HUES48 (cell line): ENCODE measurements at regions not wholly inside any gene's neighbourhood (a gene's known extent, or its start where the extent isn't known, plus 50 kb on each side); places are given as distances from the start of the nearest gene placed in this dataset.

ENCODE experiments used
- H3K27ac ChIP-seq: one replicate; pipeline ENCODE4 v1.7.0; 2013; ENCODE audit warnings: low read depth, low read length, inconsistent platforms
- H3K27me3 ChIP-seq: 2 replicates; pipeline ENCODE4 v1.6.1; 2013; ENCODE audit warnings: mild to moderate bottlenecking, low read length; ENCODE audit not compliant: control insufficient read depth, insufficient read depth
- H3K36me3 ChIP-seq: 2 replicates; pipeline ENCODE4 v1.6.1; 2013; ENCODE audit warnings: low read length; ENCODE audit not compliant: control insufficient read depth, insufficient read depth
- H3K4me1 ChIP-seq: 2 replicates; pipeline ENCODE4 v1.6.1; 2013; ENCODE audit warnings: mild to moderate bottlenecking, low read length; ENCODE audit not compliant: control insufficient read depth, insufficient read depth
- H3K4me3 ChIP-seq: 2 replicates; pipeline ENCODE4 v1.5.1; 2013; ENCODE audit warnings: mild to moderate bottlenecking, low read depth, low read length
- H3K9ac ChIP-seq: 2 replicates; pipeline ENCODE4 v1.6.1; 2013; ENCODE audit warnings: mild to moderate bottlenecking, low read depth, low read length, moderate library complexity
- H3K9me3 ChIP-seq: 2 replicates; pipeline ENCODE4 v1.6.1; 2013; ENCODE audit warnings: low read length; ENCODE audit not compliant: control insufficient read depth, insufficient read depth

DNA sequence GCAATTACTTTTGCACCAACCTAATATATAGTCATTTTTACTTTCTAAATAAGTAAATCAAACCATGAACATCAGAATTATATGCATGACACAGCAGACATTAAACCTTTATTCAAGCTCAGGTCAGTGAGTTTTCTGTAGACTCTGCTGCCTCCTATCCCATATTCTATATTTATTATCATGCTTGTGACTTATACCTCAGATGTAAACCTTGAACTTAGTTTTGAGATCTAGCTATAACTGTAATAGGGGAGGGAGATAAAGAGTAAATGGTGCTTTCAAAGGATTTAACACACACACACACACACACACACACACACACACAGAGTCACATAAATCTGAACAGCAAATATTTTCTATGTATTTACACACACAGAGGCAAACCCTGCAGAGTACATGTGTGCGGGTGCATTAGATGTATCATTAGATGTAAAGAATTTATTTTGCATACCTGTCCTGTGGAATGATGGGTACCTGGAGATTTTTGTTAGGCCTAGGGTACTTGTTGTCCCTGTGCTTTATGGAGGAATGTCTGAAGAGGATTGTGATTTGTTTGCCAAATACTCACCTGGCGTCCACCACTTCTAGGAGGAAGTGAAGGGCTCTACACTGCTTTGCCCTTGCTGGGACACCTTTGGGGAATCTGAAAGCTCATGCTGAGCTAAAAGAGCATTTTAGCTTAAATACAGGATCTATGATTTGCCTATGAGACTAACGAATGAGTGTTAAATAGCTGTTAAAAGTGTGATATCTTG, 521.9 kb downstream of the KLF5 start:
- Histone ChIP-seq H3K27ac (no peak overlapping the region), H3K4me1 (no peaks in the 10 kb centered on the region), H3K4me3 (no peak overlapping the region), H3K9ac (no peak overlapping the region), H3K36me3 (no peaks in the 10 kb centered on the region), H3K27me3 (no peaks in the 10 kb centered on the region), H3K9me3 (no peaks in the 10 kb centered on the region)

DNA sequence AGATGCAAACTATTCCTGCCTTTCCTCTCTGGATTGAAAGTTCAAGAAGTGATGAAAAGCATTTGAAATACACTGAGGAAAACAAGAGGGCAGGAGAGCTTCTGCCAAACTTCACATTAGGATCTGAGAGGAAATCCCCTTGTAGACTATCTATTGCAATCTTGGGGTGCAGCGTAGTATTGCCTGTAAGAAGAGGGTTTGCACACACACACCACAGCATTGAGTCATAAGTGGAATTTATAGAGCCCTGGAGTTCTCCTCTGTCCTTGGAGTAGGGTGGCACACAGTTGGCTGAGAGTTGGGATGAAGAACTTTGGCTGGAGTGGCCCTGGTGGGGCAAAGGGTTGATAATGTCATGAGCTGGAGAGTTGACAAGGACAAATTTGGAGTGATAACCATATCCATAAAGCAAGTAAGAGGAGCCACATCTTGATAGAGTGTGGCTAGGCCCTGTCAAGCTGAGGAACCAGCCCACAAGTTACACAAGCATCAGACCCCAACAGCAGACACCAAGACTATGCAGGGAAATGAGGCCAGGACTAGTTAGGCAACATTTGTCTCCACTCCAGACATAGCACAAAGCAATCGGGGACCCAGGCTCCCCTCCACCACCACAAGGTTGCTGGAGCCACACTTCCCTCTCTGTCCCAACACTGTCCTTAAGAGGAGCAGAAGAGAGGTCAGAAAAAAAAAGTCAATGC, 520.9 kb downstream of the KLF5 start:
- H3K9me3 ChIP-seq, result no peaks in the 10 kb centered on the region
- H3K36me3 ChIP-seq, result no peaks in the 10 kb centered on the region
- no peak overlapping the region for H3K9ac ChIP-seq
- no peak overlapping the region for H3K4me3 ChIP-seq
- no peaks in the 10 kb centered on the region for H3K27me3 ChIP-seq
- no peaks in the 10 kb centered on the region for H3K4me1 ChIP-seq
- H3K27ac ChIP-seq, result no peak overlapping the region

DNA sequence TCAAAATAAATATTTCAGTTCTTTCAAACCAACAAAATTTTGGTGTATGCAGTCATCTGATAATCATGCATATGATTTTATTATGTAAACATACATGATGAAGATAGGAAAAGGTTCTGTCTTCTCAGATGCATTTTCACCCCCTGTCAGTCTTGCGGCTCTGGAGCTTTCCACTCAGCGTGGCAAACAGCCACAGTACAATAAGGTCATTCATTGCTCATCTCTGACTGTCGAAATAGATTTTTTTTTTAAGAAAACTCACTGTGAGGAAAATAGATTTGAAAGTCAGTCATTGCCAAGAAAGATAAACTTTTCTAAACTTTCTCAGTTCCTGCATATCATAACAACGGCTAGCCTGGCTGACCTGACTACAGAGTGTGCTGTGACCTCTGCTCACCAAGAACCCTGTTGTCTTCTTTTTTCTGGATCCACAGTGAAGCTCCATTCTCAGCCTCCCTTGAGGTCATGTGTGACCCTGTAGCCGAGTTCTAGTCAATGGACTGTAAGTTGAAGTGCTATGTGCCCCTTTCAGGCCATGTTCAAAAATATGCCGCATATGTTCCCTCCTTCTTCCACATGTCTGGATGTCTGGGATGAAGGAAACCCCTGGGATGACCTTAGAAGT, 519.6 kb downstream of the KLF5 start:
- Histone ChIP-seq H3K27ac (no peak overlapping the region), H3K36me3 (no peaks in the 10 kb centered on the region), H3K4me3 (no peak overlapping the region), H3K4me1 (no peaks in the 10 kb centered on the region), H3K9ac (no peak overlapping the region), H3K27me3 (no peaks in the 10 kb centered on the region), H3K9me3 (no peaks in the 10 kb centered on the region; the same call in none of the 2 replicates)

DNA sequence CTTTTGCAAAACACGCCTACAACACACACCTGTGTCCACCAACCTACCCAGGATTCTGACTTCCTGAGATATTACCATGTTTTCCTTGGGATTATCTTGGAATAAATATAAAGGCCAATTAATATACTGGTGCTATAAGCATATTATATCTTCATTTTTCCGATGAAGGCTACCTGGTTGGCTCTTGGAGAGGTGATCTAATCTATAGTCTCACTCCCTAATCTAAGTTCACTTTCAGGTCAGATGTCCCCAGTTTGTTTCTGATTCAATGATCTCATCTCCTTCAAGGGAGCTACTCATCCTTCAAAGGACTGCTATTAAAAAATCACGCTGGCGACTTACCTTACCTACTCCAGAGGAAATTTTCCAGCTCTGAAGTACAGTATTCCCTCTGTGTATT, 517.5 kb downstream of the KLF5 start:
- Histone ChIP-seq H3K36me3 (no peaks in the 10 kb centered on the region), H3K27ac (no peak overlapping the region), H3K9me3 (no peaks in the 10 kb centered on the region; the same call in none of the 2 replicates), H3K27me3 (no peaks in the 10 kb centered on the region), H3K4me1 (no peaks in the 10 kb centered on the region), H3K4me3 (no peak overlapping the region), H3K9ac (no peak overlapping the region)

DNA sequence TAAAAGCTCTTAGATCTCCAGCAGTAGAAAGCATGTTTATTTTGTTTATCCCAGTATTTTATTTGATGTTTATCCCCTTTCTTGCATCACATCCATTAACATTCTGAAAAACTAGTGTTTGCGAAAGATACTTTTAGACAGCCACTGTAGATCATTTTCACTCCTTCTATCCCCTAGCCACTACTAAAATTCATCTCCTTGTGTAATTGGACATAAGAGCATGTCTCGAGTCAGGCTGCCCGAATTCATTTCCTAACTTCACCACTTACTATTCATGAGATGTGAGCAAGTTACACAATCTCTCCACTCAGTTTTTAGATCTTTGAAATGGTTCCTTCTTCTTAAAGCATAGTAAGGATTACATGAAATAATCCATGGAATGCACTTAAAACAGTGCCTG, 514.0 kb downstream of the KLF5 start:
- H3K36me3 ChIP-seq, result no peaks in the 10 kb centered on the region
- no peak overlapping the region for H3K9ac ChIP-seq
- no peaks in the 10 kb centered on the region; the same call in none of the 2 replicates for H3K9me3 ChIP-seq
- H3K27me3 ChIP-seq, result no peaks in the 10 kb centered on the region
- no peak overlapping the region for H3K4me3 ChIP-seq
- H3K27ac ChIP-seq, result no peak overlapping the region
- no peaks in the 10 kb centered on the region for H3K4me1 ChIP-seq

DNA sequence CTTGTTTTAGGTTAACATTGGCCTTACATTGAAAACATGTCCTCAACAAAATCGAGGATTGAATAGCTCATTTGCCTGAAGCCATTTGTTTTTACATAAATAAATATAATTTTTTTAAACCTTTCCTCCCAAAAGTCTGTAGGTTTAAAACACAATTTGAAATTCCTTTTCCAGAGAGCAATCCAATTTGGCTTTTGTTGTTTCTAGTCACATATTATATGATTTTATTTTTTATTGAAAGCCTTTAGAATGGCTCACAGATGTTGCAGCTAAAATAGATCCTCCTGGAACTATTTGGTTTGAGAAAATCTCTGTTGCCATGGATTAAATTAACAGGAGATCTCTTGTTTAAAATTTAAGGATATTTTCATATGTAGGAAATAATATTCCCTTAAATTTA, 512.6 kb downstream of the KLF5 start:
- H3K4me3 ChIP-seq, result no peak overlapping the region
- H3K27ac ChIP-seq, result no peak overlapping the region

DNA sequence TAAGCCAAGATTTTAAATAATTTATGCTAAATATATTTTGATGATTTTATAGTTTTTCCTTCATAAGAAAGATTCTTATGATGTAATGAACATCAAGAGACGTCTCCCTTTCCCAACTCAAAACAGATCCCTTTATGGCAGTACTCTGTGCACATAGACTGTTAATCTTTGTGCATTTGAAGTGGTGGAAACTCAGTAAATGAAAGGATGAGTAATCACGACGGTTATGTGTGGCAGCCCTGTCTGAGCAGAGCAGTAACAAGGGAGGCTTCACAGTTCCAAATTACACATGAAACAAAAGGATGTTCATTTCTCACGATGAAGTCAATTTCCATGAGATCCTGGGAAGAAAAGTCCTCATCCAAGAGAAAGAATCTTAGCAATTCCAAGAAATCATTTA, 498.1 kb downstream of the KLF5 start:
- Histone ChIP-seq H3K27me3 (no peaks in the 10 kb centered on the region), H3K9me3 (no peaks in the 10 kb centered on the region), H3K27ac (no peak overlapping the region), H3K9ac (no peak overlapping the region), H3K4me3 (no peak overlapping the region), H3K4me1 (no peaks in the 10 kb centered on the region), H3K36me3 (no peaks in the 10 kb centered on the region)

More for the DNA sequence above, 512.6 kb downstream of the KLF5 start:
- no peaks in the 10 kb centered on the region for H3K27me3 ChIP-seq
- no peaks in the 10 kb centered on the region for H3K36me3 ChIP-seq
- H3K4me1 ChIP-seq, result no peaks in the 10 kb centered on the region
- H3K9me3 ChIP-seq, result no peaks in the 10 kb centered on the region; the same call in none of the 2 replicates
- H3K9ac ChIP-seq, result no peak overlapping the region

DNA sequence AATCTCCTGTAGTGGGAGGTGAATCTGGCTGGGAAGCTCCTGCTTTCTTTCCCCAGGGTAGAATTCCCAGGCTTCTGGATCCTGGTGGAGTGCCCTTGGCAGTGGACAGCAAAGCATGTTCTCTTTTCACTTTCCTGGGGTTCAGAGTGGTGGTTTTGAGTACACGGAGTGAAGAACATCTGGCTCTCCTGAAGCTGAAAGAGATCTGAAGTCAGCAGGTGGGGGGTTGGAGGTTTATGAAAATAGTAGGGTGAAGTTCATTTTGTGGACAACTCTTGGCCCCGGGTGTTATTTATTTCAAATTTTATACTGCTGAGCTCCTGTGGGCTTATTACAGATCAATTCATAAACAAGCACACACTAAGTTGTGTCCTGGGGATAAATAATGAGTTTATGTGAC, 497.3 kb downstream of the KLF5 start:
- Histone ChIP-seq H3K4me1 (no peaks in the 10 kb centered on the region), H3K4me3 (no peak overlapping the region), H3K9ac (no peak overlapping the region), H3K27ac (no peak overlapping the region), H3K9me3 (no peaks in the 10 kb centered on the region), H3K36me3 (no peaks in the 10 kb centered on the region), H3K27me3 (no peaks in the 10 kb centered on the region)

DNA sequence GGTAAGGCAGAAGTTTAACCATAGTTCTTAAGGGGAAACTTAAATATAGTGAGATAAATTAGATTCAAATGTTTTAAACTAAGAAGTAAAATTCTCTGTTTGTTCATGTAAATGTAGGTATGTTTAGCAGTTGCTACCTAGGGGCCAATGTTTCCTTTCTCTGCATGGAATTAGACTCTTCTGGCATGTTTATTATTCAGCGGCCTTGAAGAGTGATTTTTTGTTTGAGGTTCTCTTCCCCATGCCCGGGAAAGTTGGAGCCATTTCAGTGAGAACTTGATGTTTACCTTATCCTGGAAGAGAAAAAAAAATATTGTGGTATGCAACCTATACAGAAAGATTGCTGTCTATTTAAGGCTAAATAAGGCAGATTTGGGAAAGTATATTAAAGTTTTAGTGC, 492.9 kb downstream of the KLF5 start:
- Histone ChIP-seq H3K27ac (no peak overlapping the region), H3K9me3 (no peaks in the 10 kb centered on the region), H3K36me3 (no peaks in the 10 kb centered on the region), H3K27me3 (no peaks in the 10 kb centered on the region), H3K4me3 (no peak overlapping the region), H3K4me1 (peaks cover 10% of the 10 kb centered on the region; the same call in 1 of the 2 replicates), H3K9ac (no peak overlapping the region)

DNA sequence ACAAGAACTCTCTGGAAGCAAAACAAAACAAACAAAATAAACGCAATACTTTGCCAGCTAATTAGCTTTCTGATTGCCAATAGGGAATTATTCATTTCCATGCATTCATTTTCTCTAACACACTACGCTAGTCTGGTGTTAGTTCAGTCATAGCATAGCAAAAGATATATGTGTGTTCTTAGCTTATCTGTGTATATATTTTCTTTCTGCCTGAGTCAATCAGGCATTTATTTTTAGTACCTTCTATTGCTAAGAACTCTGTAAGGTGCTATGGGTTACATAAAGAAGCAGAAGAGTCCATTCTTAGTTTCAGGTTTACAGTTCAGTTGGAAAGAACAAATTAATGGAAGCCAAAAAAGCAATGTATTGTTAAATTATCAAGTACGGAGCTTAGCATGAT, 490.9 kb downstream of the KLF5 start:
- H3K4me1 ChIP-seq, result peaks cover 10% of the 10 kb centered on the region; the same call in 1 of the 2 replicates
- no peaks in the 10 kb centered on the region for H3K9me3 ChIP-seq
- no peak overlapping the region for H3K9ac ChIP-seq
- no peak overlapping the region for H3K27ac ChIP-seq
- H3K36me3 ChIP-seq, result no peaks in the 10 kb centered on the region
- no peak overlapping the region for H3K4me3 ChIP-seq
- no peaks in the 10 kb centered on the region for H3K27me3 ChIP-seq

DNA sequence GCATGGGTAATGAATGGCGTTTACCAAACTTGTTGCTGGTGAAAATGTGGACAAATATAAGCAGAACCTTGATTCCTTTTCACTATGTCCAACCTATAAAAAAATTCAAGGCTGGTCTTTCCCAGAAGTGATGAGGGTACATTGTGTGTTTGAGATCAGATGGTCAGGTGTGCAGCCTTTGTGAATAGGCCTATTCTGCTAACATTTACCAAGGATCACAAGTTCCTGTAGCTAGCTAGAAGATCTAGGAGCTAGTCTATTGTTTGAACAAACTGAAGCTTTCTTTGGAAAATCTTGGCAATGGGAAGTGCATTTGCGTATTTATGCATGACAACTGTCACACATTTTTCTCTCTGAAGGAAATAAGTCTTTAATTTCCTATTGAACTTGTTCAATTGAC, 489.6 kb downstream of the KLF5 start:
- H3K4me1 ChIP-seq, result peaks cover 10% of the 10 kb centered on the region; the same call in 1 of the 2 replicates
- no peaks in the 10 kb centered on the region for H3K9me3 ChIP-seq
- no peak overlapping the region for H3K4me3 ChIP-seq
- H3K36me3 ChIP-seq, result no peaks in the 10 kb centered on the region
- no peak overlapping the region for H3K27ac ChIP-seq
- H3K9ac ChIP-seq, result no peak overlapping the region
- no peaks in the 10 kb centered on the region for H3K27me3 ChIP-seq
